ENCODE measurements at regions not wholly inside any gene's neighbourhood (a gene's known extent, or its start where the extent isn't known, plus 50 kb on each side); places are given as distances from the start of the nearest gene placed in this dataset.

GRCh38 chr2:104163611-104164130 is 690.2 kb upstream of the POU3F3 start:
- TF ChIP-seq, protein P1, sequence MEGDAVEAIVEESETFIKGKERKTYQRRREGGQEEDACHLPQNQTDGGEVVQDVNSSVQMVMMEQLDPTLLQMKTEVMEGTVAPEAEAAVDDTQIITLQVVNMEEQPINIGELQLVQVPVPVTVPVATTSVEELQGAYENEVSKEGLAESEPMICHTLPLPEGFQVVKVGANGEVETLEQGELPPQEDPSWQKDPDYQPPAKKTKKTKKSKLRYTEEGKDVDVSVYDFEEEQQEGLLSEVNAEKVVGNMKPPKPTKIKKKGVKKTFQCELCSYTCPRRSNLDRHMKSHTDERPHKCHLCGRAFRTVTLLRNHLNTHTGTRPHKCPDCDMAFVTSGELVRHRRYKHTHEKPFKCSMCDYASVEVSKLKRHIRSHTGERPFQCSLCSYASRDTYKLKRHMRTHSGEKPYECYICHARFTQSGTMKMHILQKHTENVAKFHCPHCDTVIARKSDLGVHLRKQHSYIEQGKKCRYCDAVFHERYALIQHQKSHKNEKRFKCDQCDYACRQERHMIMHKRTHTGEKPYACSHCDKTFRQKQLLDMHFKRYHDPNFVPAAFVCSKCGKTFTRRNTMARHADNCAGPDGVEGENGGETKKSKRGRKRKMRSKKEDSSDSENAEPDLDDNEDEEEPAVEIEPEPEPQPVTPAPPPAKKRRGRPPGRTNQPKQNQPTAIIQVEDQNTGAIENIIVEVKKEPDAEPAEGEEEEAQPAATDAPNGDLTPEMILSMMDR (tag by site-specific recombination; IDR thresholded peaks at IDR 0.05): no peak
- no peak for TF ChIP-seq ZBTB17 (tag by site-specific recombination; IDR thresholded peaks at IDR 0.05)
- TF ChIP-seq, protein P2, sequence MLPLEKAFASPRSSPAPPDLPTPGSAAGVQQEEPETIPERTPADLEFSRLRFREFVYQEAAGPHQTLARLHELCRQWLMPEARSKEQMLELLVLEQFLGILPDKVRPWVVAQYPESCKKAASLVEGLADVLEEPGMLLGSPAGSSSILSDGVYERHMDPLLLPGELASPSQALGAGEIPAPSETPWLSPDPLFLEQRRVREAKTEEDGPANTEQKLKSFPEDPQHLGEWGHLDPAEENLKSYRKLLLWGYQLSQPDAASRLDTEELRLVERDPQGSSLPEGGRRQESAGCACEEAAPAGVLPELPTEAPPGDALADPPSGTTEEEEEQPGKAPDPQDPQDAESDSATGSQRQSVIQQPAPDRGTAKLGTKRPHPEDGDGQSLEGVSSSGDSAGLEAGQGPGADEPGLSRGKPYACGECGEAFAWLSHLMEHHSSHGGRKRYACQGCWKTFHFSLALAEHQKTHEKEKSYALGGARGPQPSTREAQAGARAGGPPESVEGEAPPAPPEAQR (tag by site-specific recombination; IDR thresholded peaks at IDR 0.05): no peak
- no peak for TF ChIP-seq ZBTB11 (tag by site-specific recombination; conservative IDR thresholded peaks at IDR 0.05; ENCODE audit: low read depth)
- TF ChIP-seq ZNF292 (tag by site-specific recombination; IDR thresholded peaks at IDR 0.05; ENCODE audit: borderline replicate concordance, low read depth): no peak
